ENCODE measurements at regions not wholly inside any gene's neighbourhood (a gene's known extent, or its start where the extent isn't known, plus 50 kb on each side); places are given as distances from the start of the nearest gene placed in this dataset.

- Mint-ChIP-seq H3K4me1 (peaks cover 6% of the 10 kb centered on the region), H3K4me3 (no peak overlapping the region), H3K27ac (no peak overlapping the region), H3K27me3 (ENCODE audit: insufficient read depth, low read depth) (no peaks in the 10 kb centered on the region), H3K9me3 (no peaks in the 10 kb centered on the region), H3K36me3 (no peaks in the 10 kb centered on the region)
- no peaks in the 10 kb centered on the region for H3K27me3 ChIP-seq
- no peaks in the 10 kb centered on the region for H3K9me3 ChIP-seq (ENCODE audit: low read depth)
- TF ChIP-seq EZH2phosphoT487 (IDR thresholded peaks at IDR 0.05) (no peak), EZH2 (IDR thresholded peaks at IDR 0.05) (no peak)
- TF ChIP-seq, protein P1, sequence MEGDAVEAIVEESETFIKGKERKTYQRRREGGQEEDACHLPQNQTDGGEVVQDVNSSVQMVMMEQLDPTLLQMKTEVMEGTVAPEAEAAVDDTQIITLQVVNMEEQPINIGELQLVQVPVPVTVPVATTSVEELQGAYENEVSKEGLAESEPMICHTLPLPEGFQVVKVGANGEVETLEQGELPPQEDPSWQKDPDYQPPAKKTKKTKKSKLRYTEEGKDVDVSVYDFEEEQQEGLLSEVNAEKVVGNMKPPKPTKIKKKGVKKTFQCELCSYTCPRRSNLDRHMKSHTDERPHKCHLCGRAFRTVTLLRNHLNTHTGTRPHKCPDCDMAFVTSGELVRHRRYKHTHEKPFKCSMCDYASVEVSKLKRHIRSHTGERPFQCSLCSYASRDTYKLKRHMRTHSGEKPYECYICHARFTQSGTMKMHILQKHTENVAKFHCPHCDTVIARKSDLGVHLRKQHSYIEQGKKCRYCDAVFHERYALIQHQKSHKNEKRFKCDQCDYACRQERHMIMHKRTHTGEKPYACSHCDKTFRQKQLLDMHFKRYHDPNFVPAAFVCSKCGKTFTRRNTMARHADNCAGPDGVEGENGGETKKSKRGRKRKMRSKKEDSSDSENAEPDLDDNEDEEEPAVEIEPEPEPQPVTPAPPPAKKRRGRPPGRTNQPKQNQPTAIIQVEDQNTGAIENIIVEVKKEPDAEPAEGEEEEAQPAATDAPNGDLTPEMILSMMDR (IDR thresholded peaks at IDR 0.05), result no peak
- no peak overlapping the region for H3K9ac ChIP-seq
- no peaks in the 10 kb centered on the region for H4K20me1 ChIP-seq (ENCODE audit: low read depth)
- no peak for DNase-seq (ENCODE audit: low spot score)
- H3K4me1 ChIP-seq, result no peaks in the 10 kb centered on the region
- no peak overlapping the region for H3K4me3 ChIP-seq
- H3K79me2 ChIP-seq (ENCODE audit: low read depth), result no peaks in the 10 kb centered on the region
- H3F3A ChIP-seq (ENCODE audit: low read depth), result no peaks in the 10 kb centered on the region
- H2AFZ ChIP-seq (replicated peaks), result no peak overlapping the region
- H3K4me2 ChIP-seq, result no peak overlapping the region
- no peak overlapping the region for H3K27ac ChIP-seq
- no peaks in the 10 kb centered on the region for H3K36me3 ChIP-seq
Measured at GRCh38 chr12:25816637-25817036, 141.8 kb upstream of the RASSF8 start.

- Histone ChIP-seq H3K9me3 (ENCODE audit: low read depth) (no peaks in the 10 kb centered on the region), H3K4me3 (no peak overlapping the region), H3K4me1 (no peaks in the 10 kb centered on the region), H3K27me3 (no peaks in the 10 kb centered on the region), H4K20me1 (ENCODE audit: low read depth) (no peaks in the 10 kb centered on the region), H3K79me2 (ENCODE audit: low read depth) (no peaks in the 10 kb centered on the region), H2AFZ (replicated peaks) (no peak overlapping the region), H3K36me3 (no peaks in the 10 kb centered on the region), H3K27ac (no peak overlapping the region), H3K4me2 (no peak overlapping the region), H3K9ac (no peak overlapping the region), H3F3A (ENCODE audit: low read depth) (no peaks in the 10 kb centered on the region)
- peaks cover 6% of the 10 kb centered on the region for H3K4me1 Mint-ChIP-seq
- no peaks in the 10 kb centered on the region for H3K36me3 Mint-ChIP-seq
- H3K4me3 Mint-ChIP-seq, result no peak overlapping the region
- TF ChIP-seq EZH2 (IDR thresholded peaks at IDR 0.05), result no peak
- no peak for TF ChIP-seq EZH2phosphoT487 (IDR thresholded peaks at IDR 0.05)
- TF ChIP-seq, protein P1 (IDR thresholded peaks at IDR 0.05), result no peak
- H3K9me3 Mint-ChIP-seq, result no peaks in the 10 kb centered on the region
- H3K27ac Mint-ChIP-seq, result no peak overlapping the region
- DNase-seq (ENCODE audit: low spot score), result no peak
- H3K27me3 Mint-ChIP-seq (ENCODE audit: insufficient read depth, low read depth), result no peaks in the 10 kb centered on the region
Measured at GRCh38 chr12:25817166-25817565, 141.3 kb upstream of the RASSF8 start.

- Histone ChIP-seq H3K9me3 (ENCODE audit: low read depth) (no peaks in the 10 kb centered on the region), H3K36me3 (no peaks in the 10 kb centered on the region), H3K27me3 (no peaks in the 10 kb centered on the region), H3K4me1 (no peaks in the 10 kb centered on the region), H3K79me2 (ENCODE audit: low read depth) (no peaks in the 10 kb centered on the region), H3K9ac (no peak overlapping the region), H3K4me3 (no peak overlapping the region), H2AFZ (replicated peaks) (no peak overlapping the region), H3F3A (ENCODE audit: low read depth) (no peaks in the 10 kb centered on the region), H3K27ac (no peak overlapping the region), H4K20me1 (ENCODE audit: low read depth) (no peaks in the 10 kb centered on the region), H3K4me2 (no peak overlapping the region)
- Mint-ChIP-seq H3K27ac (no peak overlapping the region), H3K4me3 (no peak overlapping the region), H3K9me3 (no peaks in the 10 kb centered on the region), H3K27me3 (ENCODE audit: insufficient read depth, low read depth) (no peaks in the 10 kb centered on the region), H3K4me1 (peaks cover 6% of the 10 kb centered on the region), H3K36me3 (no peaks in the 10 kb centered on the region)
- DNase-seq (ENCODE audit: low spot score), result no peak
- no peak for TF ChIP-seq EZH2 (IDR thresholded peaks at IDR 0.05)
- TF ChIP-seq, protein P1 (IDR thresholded peaks at IDR 0.05), result no peak
- no peak for TF ChIP-seq EZH2phosphoT487 (IDR thresholded peaks at IDR 0.05)
Measured at GRCh38 chr12:25818596-25819390, 139.7 kb upstream of the RASSF8 start.

Measured in neural progenitor cell (in vitro differentiated cells).